PC-3 (cell line): ENCODE measurements at regions not wholly inside any gene's neighbourhood (a gene's known extent, or its start where the extent isn't known, plus 50 kb on each side); places are given as distances from the start of the nearest gene placed in this dataset.

Source experiments
- ATAC-seq: fragments of 200-7000 bp; cut with Tn5 transposase; 2 replicates; pipeline ENCODE4 v1.9.1; 2020; ENCODE audit warnings: mild to moderate bottlenecking, moderate library complexity
- BruUV-seq: library from RNA; stranded (reverse); fragments of 400-500 nt; replicated peaks from 2 replicates; lab custom pipeline; 2021; lab: Mats Ljungman, UMichigan
- CTCF ChIA-PET: fragments of 300-600 bp; sonication (Branson Sonifier 250); formaldehyde crosslinking; loops from one replicate; lab custom pipeline; 2022; ENCODE audit warnings: antibody characterized with exemption; lab: Charles Lee
- POLR2A ChIA-PET: fragments of 300-600 bp; sonication (Branson Sonifier 250); formaldehyde crosslinking; loops from one replicate; lab custom pipeline; 2022; ENCODE audit warnings: antibody characterized with exemption; ENCODE audit not compliant: unreplicated experiment; lab: Charles Lee
- DNase-seq: peaks from one replicate; pipeline ENCODE4 v3.0.0-alpha.2; 2015
- H2AFZ ChIP-seq: fragments of 300-600 bp; sonication (generic); 2 replicates; pipeline ENCODE4 v1.6.0; 2016; ENCODE audit warnings: antibody characterized with exemption, low read length
- H3F3A ChIP-seq: fragments of 300-600 bp; sonication (generic); one replicate; pipeline ENCODE4 v1.6.0; 2017; ENCODE audit warnings: antibody characterized with exemption, low read length, control low read depth, mild to moderate bottlenecking; ENCODE audit not compliant: unreplicated experiment
- H3K27ac ChIP-seq: fragments of 300-600 bp; sonication (generic); 2 replicates; pipeline ENCODE4 v1.5.1; 2016; ENCODE audit warnings: mild to moderate bottlenecking, low read length
- H3K27me3 ChIP-seq: fragments of 300-600 bp; sonication (generic); 2 replicates; pipeline ENCODE4 v1.6.1; 2016; ENCODE audit warnings: low read length, mixed read lengths
- H3K36me3 ChIP-seq: fragments of 300-600 bp; sonication (generic); 2 replicates; pipeline ENCODE4 v1.6.1; 2016; ENCODE audit warnings: low read depth, mixed run types, low read length, mixed read lengths
- H3K4me1 ChIP-seq: fragments of 300-600 bp; sonication (generic); 2 replicates; pipeline ENCODE4 v1.5.1; 2016; ENCODE audit warnings: low read length; ENCODE audit not compliant: insufficient read depth
- H3K4me2 ChIP-seq: fragments of 300-600 bp; sonication (generic); 2 replicates; pipeline ENCODE4 v1.6.0; 2016; ENCODE audit warnings: low read length
- H3K4me3 ChIP-seq: fragments of 300-600 bp; sonication (generic); 2 replicates; pipeline ENCODE4 v1.5.1; 2016; ENCODE audit warnings: mild to moderate bottlenecking, low read length, mixed read lengths
- H3K79me2 ChIP-seq: fragments of 300-600 bp; sonication (generic); 2 replicates; pipeline ENCODE4 v1.6.1; 2017; ENCODE audit warnings: low read length, mixed read lengths
- H3K9ac ChIP-seq: fragments of 300-600 bp; sonication (generic); 2 replicates; pipeline ENCODE4 v1.6.0; 2016; ENCODE audit warnings: mild to moderate bottlenecking, low read length
- H3K9me2 ChIP-seq: fragments of 300-600 bp; sonication (generic); replicated peaks from 2 replicates; pipeline ENCODE4 v1.6.1; 2016; ENCODE audit warnings: mixed run types, low read length, mixed read lengths
- H3K9me3 ChIP-seq: fragments of 300-600 bp; sonication (generic); 2 replicates; pipeline ENCODE4 v1.6.1; 2016; ENCODE audit warnings: low read length, mixed read lengths
- H4K20me1 ChIP-seq: fragments of 300-600 bp; sonication (generic); 2 replicates; pipeline ENCODE4 v1.6.1; 2016; ENCODE audit warnings: low read length, mixed read lengths
- CTCF ChIP-seq: fragments of 300-600 bp; sonication (generic); conservative IDR thresholded peaks from 2 replicates; pipeline ENCODE4 v1.5.1; 2017; ENCODE audit warnings: antibody characterized with exemption, low read depth, mild to moderate bottlenecking, low read length
- EZH2 ChIP-seq: fragments of 300-600 bp; sonication (generic); IDR thresholded peaks from one replicate; pipeline ENCODE4 v1.6.1; 2017; ENCODE audit warnings: antibody characterized with exemption, mild to moderate bottlenecking, low read length; ENCODE audit not compliant: unreplicated experiment
- EZH2phosphoT487 ChIP-seq: fragments of 300-600 bp; sonication (generic); IDR thresholded peaks from 2 replicates; pipeline ENCODE4 v1.6.1; 2018; ENCODE audit warnings: mild to moderate bottlenecking, antibody characterized with exemption, low read length, borderline replicate concordance
- intact Hi-C: fragments of 100-400 bp; cut with micrococcal nuclease; formaldehyde crosslinking; loops from 2 replicates; pipeline ENCODE4 v1.9.0; 2023

GRCh38 chr13:34290661-34291060 lies 472.7 kb downstream of the RFC3 start:
- Histone ChIP-seq H2AFZ (no peak overlapping the region), H3K79me2 (no peaks in the 10 kb centered on the region), H3K4me1 (no peaks in the 10 kb centered on the region; the same call in 1 of the 2 replicates), H3K9ac (no peak overlapping the region), H3K36me3 (no peaks in the 10 kb centered on the region), H3K4me3 (no peak overlapping the region), H4K20me1 (no peaks in the 10 kb centered on the region), H3K9me3 (no peaks in the 10 kb centered on the region), H3K27me3 (no peaks in the 10 kb centered on the region), H3F3A (no peaks in the 10 kb centered on the region), H3K4me2 (no peak overlapping the region), H3K27ac (no peak overlapping the region), H3K9me2 (no peaks in the 10 kb centered on the region)
- DNase-seq (no peak), ATAC-seq (no peak)
- no peak for TF ChIP-seq EZH2phosphoT487
- no peak for TF ChIP-seq CTCF
- ChIA-PET CTCF (no interaction called here), POLR2A (no interaction called here)
- intact Hi-C loops = no loop called here
- BruUV-seq = no TSS peak

- Histone ChIP-seq H3F3A (no peaks in the 10 kb centered on the region), H4K20me1 (no peaks in the 10 kb centered on the region), H3K4me2 (no peak overlapping the region), H2AFZ (no peak overlapping the region), H3K9me3 (no peaks in the 10 kb centered on the region), H3K4me3 (no peak overlapping the region), H3K9ac (no peak overlapping the region), H3K36me3 (no peaks in the 10 kb centered on the region), H3K79me2 (no peaks in the 10 kb centered on the region), H3K4me1 (no peaks in the 10 kb centered on the region; the same call in 1 of the 2 replicates), H3K27me3 (no peaks in the 10 kb centered on the region), H3K9me2 (no peaks in the 10 kb centered on the region), H3K27ac (no peak overlapping the region)
- ChIA-PET CTCF (no interaction called here), POLR2A (no interaction called here)
- DNase-seq (no peak), ATAC-seq (no peak)
- TF ChIP-seq EZH2 (no peak), CTCF (no peak), EZH2phosphoT487 (no peak)
- intact Hi-C loops = no loop called here
- no TSS peak for BruUV-seq
Measured at GRCh38 chr13:34294483-34295129, 476.7 kb downstream of the RFC3 start.

GRCh38 chr13:34300559-34300958 lies 482.6 kb downstream of the RFC3 start:
- BruUV-seq = no TSS peak
- no peaks in the 10 kb centered on the region for H3K4me1 ChIP-seq
- H3K27me3 ChIP-seq = no peaks in the 10 kb centered on the region
- H4K20me1 ChIP-seq = no peaks in the 10 kb centered on the region
- intact Hi-C loops = no loop called here
- no peak overlapping the region for H2AFZ ChIP-seq
- no peak overlapping the region for H3K27ac ChIP-seq
- H3K9ac ChIP-seq = no peak overlapping the region
- H3K36me3 ChIP-seq = no peaks in the 10 kb centered on the region
- no peak for TF ChIP-seq EZH2phosphoT487
- no peak for TF ChIP-seq CTCF
- no peak for TF ChIP-seq EZH2
- no peaks in the 10 kb centered on the region for H3K9me2 ChIP-seq
- H3K9me3 ChIP-seq = no peaks in the 10 kb centered on the region
- ChIA-PET CTCF (no interaction called here), POLR2A (no interaction called here)
- H3K4me3 ChIP-seq = no peak overlapping the region
- H3K4me2 ChIP-seq = no peak overlapping the region
- ATAC-seq = no peak
- H3K79me2 ChIP-seq = no peaks in the 10 kb centered on the region
- DNase-seq = no peak
- no peaks in the 10 kb centered on the region for H3F3A ChIP-seq
